Neural cell (in vitro differentiated cells): ENCODE measurements at regions not wholly inside any gene's neighbourhood (a gene's known extent, or its start where the extent isn't known, plus 50 kb on each side); places are given as distances from the start of the nearest gene placed in this dataset.

Experiments
- EZH2 ChIP-seq: fragments of 200-600, 300-800 bp; shearing (Covaris generic), sonication (generic); IDR thresholded peaks from 2 replicates; pipeline ENCODE4 v1.6.1; 2014; ENCODE audit warnings: antibody characterized with exemption, low read length, borderline replicate concordance, mild to moderate bottlenecking; ENCODE audit not compliant: insufficient read depth, poor library complexity, severe bottlenecking
- POLR2AphosphoS5 ChIP-seq: IDR thresholded peaks from 2 replicates; pipeline ENCODE4 v1.6.1; 2012
- REST ChIP-seq: IDR thresholded peaks from 2 replicates; pipeline ENCODE4 v1.6.1; 2012; ENCODE audit warnings: borderline replicate concordance

GRCh38 chr21:16777041-16777720 lies 735.7 kb upstream of the CXADR start:
- TF ChIP-seq REST (no peak), POLR2AphosphoS5 (no peak), EZH2 (no peak)
